Hepatocyte (in vitro differentiated cells): ENCODE measurements at regions not wholly inside any gene's neighbourhood (a gene's known extent, or its start where the extent isn't known, plus 50 kb on each side); places are given as distances from the start of the nearest gene placed in this dataset.

Experiments
- DNase-seq: peaks from one replicate; pipeline ENCODE4 v3.0.0-alpha.2; 2016; ENCODE audit warnings: low spot score
- H2AFZ ChIP-seq: fragments of 200-600 bp; sonication (generic); 2 replicates; pipeline ENCODE4 v1.6.0; 2016; ENCODE audit warnings: antibody characterized with exemption, mild to moderate bottlenecking
- H3K27ac ChIP-seq: fragments of 200-600 bp; sonication (generic); 2 replicates; pipeline ENCODE4 v1.5.1; 2016; ENCODE audit warnings: mild to moderate bottlenecking
- H3K27me3 ChIP-seq: fragments of 200-600 bp; sonication (generic); 2 replicates; pipeline ENCODE4 v1.6.1; 2016
- H3K36me3 ChIP-seq: fragments of 200-600 bp; sonication (generic); replicated peaks from 2 replicates; pipeline ENCODE4 v1.5.1; 2016; ENCODE audit warnings: low read depth; ENCODE audit not compliant: insufficient read depth
- H3K4me1 ChIP-seq: fragments of 200-600 bp; sonication (generic); 2 replicates; pipeline ENCODE4 v1.5.1; 2016; ENCODE audit warnings: mild to moderate bottlenecking, moderate library complexity; ENCODE audit not compliant: insufficient read depth
- H3K4me2 ChIP-seq: fragments of 200-600 bp; sonication (generic); 2 replicates; pipeline ENCODE4 v1.6.0; 2016
- H3K4me3 ChIP-seq: fragments of 200-600 bp; sonication (generic); 2 replicates; pipeline ENCODE4 v1.5.1; 2016; ENCODE audit warnings: mild to moderate bottlenecking
- H3K79me2 ChIP-seq: fragments of 200-600 bp; sonication (generic); 2 replicates; pipeline ENCODE4 v1.6.0; 2017; ENCODE audit warnings: mild to moderate bottlenecking
- H3K9me2 ChIP-seq: fragments of 200-600 bp; sonication (generic); replicated peaks from 2 replicates; pipeline ENCODE4 v1.6.0; 2017; ENCODE audit warnings: mild to moderate bottlenecking; ENCODE audit not compliant: insufficient read depth
- H3K9me3 ChIP-seq: fragments of 200-600 bp; sonication (generic); 2 replicates; pipeline ENCODE4 v1.5.1; 2016; ENCODE audit warnings: low read depth, mild to moderate bottlenecking
- H4K20me1 ChIP-seq: fragments of 200-600 bp; sonication (generic); 2 replicates; pipeline ENCODE4 v1.6.0; 2016; ENCODE audit warnings: mild to moderate bottlenecking; ENCODE audit not compliant: insufficient read depth, poor library complexity, severe bottlenecking
- EZH2 ChIP-seq: fragments of 200-600 bp; sonication (generic); IDR thresholded peaks from 2 replicates; pipeline ENCODE4 v1.6.1; 2016; ENCODE audit warnings: antibody characterized with exemption, mild to moderate bottlenecking, borderline replicate concordance
- EZH2phosphoT487 ChIP-seq: fragments of 200-600 bp; sonication (generic); IDR thresholded peaks from one replicate; pipeline ENCODE4 v1.6.1; 2018; ENCODE audit warnings: antibody characterized with exemption, mild to moderate bottlenecking, low read depth, moderate library complexity; ENCODE audit not compliant: unreplicated experiment, severe bottlenecking
- WGBS: methylation state at CpG from one replicate; pipeline ENCODE4 v1.1.6; 2016; ENCODE audit warnings: low lambda C conversion rate; ENCODE audit errors: missing lambda C conversion rate; 5-methylcytosine and 5-hydroxymethylcytosine counted together
- TF ChIP-seq, protein P1 (sequence below): fragments of 200-600 bp; sonication (generic); IDR thresholded peaks from 2 replicates; pipeline ENCODE4 v1.5.1; 2016; ENCODE audit warnings: antibody characterized with exemption, mild to moderate bottlenecking; ENCODE audit not compliant: poor library complexity

DNA sequence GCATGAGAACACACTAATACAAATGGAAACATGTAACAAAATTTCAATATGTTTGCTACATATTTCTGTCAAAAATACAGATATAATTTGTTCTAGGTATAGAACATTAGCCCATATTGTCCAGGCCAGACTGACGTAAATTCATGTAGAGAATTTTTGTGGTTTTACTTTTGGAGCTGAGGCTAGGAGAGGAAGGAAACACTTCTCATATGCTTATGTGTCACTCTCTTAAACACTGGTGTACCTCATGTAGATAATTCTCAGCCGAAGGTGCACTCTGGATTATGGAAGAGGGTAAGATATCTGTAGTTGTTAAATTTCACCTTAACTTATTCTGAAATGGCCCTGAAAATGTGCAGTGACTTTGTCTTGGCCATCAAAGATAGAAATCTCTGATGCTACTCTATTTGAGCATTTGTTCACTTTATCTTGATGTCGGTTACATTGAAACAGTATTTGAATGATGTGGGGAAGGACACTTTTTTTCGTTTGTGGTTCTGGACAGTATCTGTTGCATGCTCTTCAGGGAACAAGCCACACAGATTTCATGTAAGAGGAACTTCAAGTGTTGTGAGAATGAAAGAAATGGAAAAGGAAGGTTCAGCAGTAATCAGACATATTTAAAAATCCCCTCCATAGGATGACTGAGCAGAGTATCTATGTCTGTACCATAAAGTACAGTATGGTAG lies 202.7 kb downstream of the SPATA31D1 start:
- Histone ChIP-seq H3K4me3 (no peak overlapping the region), H3K9me3 (no peaks in the 10 kb centered on the region), H3K27me3 (no peaks in the 10 kb centered on the region), H3K9me2 (no peaks in the 10 kb centered on the region), H3K79me2 (no peaks in the 10 kb centered on the region), H3K4me1 (no peaks in the 10 kb centered on the region), H2AFZ (no peak overlapping the region), H4K20me1 (no peaks in the 10 kb centered on the region), H3K4me2 (no peak overlapping the region), H3K36me3 (no peaks in the 10 kb centered on the region), H3K27ac (no peak overlapping the region)
- TF ChIP-seq, protein P1, sequence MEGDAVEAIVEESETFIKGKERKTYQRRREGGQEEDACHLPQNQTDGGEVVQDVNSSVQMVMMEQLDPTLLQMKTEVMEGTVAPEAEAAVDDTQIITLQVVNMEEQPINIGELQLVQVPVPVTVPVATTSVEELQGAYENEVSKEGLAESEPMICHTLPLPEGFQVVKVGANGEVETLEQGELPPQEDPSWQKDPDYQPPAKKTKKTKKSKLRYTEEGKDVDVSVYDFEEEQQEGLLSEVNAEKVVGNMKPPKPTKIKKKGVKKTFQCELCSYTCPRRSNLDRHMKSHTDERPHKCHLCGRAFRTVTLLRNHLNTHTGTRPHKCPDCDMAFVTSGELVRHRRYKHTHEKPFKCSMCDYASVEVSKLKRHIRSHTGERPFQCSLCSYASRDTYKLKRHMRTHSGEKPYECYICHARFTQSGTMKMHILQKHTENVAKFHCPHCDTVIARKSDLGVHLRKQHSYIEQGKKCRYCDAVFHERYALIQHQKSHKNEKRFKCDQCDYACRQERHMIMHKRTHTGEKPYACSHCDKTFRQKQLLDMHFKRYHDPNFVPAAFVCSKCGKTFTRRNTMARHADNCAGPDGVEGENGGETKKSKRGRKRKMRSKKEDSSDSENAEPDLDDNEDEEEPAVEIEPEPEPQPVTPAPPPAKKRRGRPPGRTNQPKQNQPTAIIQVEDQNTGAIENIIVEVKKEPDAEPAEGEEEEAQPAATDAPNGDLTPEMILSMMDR, result no peak
- TF ChIP-seq EZH2, result no peak
- TF ChIP-seq EZH2phosphoT487, result no peak
- 92% methylated on average over 4 of the region's 4 CpGs for WGBS
- DNase-seq, result no peak

DNA sequence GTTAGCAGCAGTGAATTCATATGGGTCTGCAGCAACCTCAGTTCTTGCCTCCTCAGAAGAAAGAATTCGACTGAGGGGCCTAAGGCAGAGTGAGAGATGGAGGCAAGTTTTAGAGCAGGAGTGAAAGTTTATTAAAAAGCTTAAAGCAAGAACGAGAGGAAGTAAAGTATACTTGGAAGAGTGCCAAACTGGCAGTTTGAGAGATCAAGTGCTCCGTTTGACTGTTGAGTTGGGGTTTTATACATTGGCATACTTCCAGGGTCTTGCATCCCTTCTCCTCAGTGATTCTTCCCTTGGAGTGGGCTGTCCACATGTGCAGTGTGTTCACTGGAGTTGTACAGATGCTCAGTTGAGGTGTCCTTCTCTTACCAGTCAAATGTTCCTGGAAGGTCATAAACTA lies 203.6 kb downstream of the SPATA31D1 start:
- Histone ChIP-seq H3K27me3 (no peaks in the 10 kb centered on the region), H3K79me2 (no peaks in the 10 kb centered on the region), H2AFZ (no peak overlapping the region), H3K9me2 (no peaks in the 10 kb centered on the region), H3K4me1 (no peaks in the 10 kb centered on the region), H3K9me3 (no peaks in the 10 kb centered on the region), H3K4me3 (no peak overlapping the region), H3K27ac (no peak overlapping the region), H4K20me1 (no peaks in the 10 kb centered on the region), H3K36me3 (no peaks in the 10 kb centered on the region), H3K4me2 (no peak overlapping the region)
- TF ChIP-seq, protein P1, result no peak
- TF ChIP-seq EZH2, result no peak
- TF ChIP-seq EZH2phosphoT487, result no peak
- no peak for DNase-seq
- WGBS, result 61% methylated on average over 3 of the region's 3 CpGs

DNA sequence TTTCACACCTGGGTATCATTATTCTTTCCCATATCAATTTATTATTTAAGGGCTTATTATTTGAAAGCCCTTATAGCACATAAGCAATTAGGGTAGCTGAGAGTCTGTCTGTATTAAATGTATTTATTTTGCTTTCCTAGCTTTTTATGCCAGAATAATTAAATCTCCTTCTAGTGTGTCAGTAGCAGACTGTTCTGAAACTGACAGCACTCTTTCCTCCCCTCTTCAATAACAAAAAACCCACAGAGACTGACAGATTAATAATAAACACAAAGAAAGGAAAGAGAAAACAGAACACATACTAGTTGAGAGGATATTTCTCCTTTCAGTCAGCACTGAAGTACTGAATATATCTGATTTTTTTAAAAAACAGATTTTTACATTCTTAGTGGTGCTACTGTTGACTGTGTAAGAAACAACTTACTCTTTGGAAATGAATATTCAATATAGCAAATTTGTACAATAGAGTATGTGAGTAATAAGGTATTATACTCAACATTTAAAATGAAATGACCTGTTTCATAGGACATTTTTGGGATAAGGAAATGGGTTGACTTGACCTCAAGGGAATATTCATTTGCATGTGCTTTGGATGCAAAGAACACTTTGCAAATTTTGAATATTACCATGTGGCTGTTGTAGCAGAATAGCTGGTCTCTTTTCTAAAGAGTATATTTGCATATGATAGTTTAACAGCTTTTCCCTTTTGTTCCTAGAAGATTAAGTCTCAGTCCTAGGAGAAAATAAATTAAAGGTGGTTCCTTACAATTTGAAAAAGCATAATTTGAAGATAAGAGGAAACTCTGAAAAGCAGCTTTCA lies 208.3 kb downstream of the SPATA31D1 start:
- Histone ChIP-seq H2AFZ (no peak overlapping the region), H3K4me3 (no peak overlapping the region), H3K9me3 (no peaks in the 10 kb centered on the region), H3K9me2 (no peaks in the 10 kb centered on the region), H3K4me2 (no peak overlapping the region), H3K27me3 (no peaks in the 10 kb centered on the region), H4K20me1 (no peaks in the 10 kb centered on the region), H3K4me1 (no peaks in the 10 kb centered on the region), H3K36me3 (no peaks in the 10 kb centered on the region), H3K27ac (no peak overlapping the region), H3K79me2 (no peaks in the 10 kb centered on the region)
- DNase-seq, result no peak
- TF ChIP-seq EZH2phosphoT487 (no peak), EZH2 (no peak)
- TF ChIP-seq, protein P1, result no peak
